SKM-1 (cell line): ENCODE measurements at regions not wholly inside any gene's neighbourhood (a gene's known extent, or its start where the extent isn't known, plus 50 kb on each side); places are given as distances from the start of the nearest gene placed in this dataset.
"Not testable (repeated sequence)": the region's sequence is repeated elsewhere in the genome, so short reads cannot be mapped to it uniquely, and the experiment has no call there.

Experiments used
- DNase-seq: peaks from one replicate; lab custom pipeline; 2025; ENCODE audit not compliant: unreplicated experiment; lab: John Stamatoyannopoulos, UW

DNA sequence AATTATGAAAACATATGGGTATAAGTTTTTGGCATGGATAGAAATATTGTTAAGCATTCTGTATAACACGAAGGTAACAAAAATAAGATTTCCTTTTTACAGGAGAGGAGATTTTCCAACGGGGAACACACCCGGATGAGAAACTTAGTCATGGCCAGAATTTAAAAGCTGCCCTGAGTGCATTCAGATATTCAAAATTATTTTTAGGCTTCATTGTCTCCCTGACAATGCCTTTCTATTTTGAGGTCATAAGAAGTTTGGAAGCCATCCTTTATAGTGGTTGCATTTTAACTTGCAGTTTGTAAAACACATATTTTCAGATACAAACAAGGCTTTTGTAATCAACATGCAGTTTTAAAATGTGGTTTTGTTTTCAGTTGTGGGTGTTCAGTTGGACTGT, 357.5 kb upstream of the FAM47C start:
- no peak for DNase-seq

DNA sequence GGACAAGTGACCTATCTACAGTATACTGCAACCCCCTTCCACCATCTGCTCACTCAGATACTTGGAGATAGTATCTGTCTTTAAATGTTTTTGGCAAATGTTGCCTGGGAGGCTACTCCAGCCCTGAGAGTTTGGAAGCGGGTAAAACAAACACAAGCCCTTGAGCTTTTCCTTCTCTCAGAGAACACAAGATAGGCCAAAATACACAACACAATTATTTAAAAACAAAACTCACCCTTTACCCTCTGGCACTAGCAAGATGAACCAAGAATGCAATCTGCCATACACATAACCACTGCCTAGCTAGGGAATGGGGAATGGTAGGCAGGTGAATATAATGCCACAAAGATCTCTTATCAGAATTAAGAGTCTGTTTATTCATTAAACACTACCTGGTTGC, 324.7 kb upstream of the FAM47C start:
- DNase-seq = no peak

GRCh38 chrX:36684053-36684452, 324.1 kb upstream of the FAM47C start:
- no peak for DNase-seq

DNA sequence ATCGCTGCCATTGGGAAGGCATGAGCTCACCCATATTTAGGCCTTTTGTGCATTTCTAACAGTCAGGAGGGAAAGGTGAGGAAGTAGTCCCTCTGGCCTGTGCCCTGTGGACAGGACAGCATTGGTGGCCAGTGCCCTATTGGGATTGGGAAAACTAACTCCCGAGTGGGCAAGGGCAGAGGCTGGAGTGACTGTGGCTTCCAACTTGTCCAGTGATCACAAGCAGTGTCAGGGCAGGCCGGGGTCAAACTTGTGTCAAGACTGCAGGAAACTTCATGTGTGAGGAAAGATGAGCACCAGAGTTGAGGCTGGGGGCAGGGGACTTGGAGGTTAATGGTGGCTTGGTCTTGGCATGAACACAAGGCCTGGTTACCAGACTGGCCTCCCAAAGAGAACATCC, 286.2 kb upstream of the FAM47C start:
- DNase-seq = no peak

- DNase-seq = no peak
Observed at GRCh38 chrX:36753602-36754001, 254.6 kb upstream of the FAM47C start.

DNA sequence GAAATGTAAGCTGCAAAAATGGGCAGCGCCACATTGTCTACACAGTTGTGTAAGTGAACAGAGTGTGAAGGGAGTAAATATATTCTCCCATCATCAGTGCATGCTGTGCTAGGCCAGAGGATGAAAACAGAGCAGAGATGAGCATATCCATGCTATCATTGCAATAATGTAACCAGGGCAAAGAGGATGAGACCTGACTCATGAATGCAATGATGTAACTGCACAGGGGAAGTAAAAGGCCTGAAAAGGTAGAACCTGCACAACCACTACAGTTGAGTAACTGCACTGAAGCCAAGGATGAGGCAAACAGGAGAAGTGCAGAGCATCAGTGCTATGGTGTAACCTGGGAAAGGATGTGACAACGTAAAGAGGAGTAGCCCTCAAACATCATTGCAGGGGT, 220.4 kb upstream of the FAM47C start:
- DNase-seq = no peak

- no peak for DNase-seq
Observed at GRCh38 chrX:36803151-36803550, 205.0 kb upstream of the FAM47C start.

- no peak for DNase-seq
Observed at GRCh38 chrX:36804066-36804465, 204.1 kb upstream of the FAM47C start.

DNA sequence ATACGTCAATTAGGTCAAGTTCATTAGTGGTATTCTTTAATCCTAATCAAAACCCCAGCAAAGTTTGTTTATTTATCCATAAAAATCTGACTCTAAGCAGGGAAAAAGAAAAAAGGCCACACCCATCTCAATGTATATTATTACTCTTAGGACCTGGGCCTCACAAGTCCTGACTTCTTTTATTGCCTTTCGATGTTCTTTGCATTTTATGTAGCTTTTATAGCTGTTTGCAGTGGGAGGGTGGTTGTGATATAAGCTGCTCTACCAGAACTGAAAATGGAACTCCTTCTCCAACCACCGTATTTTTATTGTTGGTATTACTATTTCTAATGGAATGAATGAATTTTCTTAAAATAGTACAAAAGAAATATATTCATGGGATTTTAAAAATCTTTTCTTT, 163.3 kb upstream of the FAM47C start:
- no peak for DNase-seq

DNA sequence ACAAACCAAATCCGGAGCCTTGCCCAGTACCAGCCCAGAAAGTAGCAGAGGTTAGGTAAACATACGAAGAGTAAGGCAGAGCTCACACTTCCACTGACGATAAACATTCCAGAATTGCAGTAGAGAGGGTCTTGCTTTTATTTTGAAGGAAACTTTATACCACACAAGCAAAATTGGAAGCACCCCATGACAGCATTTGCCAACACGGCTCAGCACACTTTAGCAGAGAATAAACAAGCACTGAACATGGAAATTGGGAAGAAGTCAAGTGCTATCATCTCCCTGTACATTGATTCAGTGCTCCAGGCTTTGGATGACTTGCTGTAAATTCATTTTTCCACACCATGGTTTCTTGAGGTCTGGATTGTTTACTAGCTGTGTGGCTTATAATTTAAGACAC, 160.7 kb upstream of the FAM47C start:
- DNase-seq = no peak

GRCh38 chrX:36849407-36849806, 158.8 kb upstream of the FAM47C start:
- no peak for DNase-seq

DNA sequence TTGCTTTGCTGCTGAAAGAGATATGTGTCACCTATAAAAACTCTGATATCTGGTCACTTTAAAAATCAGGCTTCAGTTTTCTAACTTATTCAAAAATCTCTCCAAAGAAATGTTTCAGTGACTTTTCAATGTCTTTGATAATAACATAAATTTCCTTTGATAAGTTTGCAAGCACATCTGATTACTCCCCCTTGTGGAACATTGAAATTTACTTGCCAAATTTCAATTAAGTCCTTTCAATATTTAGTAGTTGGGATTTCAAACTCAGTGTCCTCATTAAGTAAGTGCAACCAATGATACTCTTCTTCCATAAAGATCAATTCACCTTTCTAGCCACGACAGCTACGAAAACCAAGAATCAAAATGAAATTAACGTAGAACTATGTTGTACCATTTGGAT, 151.3 kb upstream of the FAM47C start:
- no peak for DNase-seq

DNA sequence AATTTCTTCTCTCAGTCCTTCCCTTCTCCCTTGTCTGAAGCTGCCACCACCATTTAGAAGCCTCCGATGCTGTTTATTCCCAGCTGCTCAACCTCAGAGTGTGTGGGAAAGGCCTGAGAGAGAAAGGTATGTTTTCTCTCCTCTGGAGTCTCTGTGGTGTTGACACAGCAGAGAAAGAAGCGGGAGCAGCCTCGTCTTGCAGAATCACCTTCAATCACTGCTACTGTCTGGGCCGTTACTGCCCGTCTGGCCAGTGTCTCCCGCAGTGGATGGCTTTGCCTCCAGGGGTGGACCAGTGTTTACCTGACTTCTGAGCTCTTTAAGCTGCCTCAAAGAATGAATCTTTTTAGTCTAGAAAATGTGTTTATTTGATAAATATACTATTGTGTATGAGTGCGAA, 148.9 kb upstream of the FAM47C start:
- DNase-seq = no peak

DNA sequence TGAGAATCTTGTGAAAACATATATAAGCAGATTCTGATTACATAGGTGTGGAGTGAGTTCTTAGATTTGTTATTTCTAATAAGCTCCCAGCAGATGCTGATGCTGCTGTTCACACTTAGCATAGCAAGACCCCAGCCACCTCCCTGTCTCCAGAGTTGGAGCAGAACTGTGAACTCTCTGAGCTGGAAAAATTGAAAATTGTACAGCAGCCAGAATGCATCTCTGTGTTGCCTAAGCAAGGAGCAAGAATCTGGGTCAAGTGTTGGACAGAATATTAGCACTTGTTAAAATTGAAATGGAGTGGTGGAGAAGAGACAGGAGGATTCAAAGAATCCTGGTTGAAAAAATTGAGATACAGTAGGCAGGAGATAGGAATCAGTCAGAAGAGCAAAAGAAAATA, 146.6 kb upstream of the FAM47C start:
- DNase-seq = no peak

GRCh38 chrX:36867143-36867542, 141.0 kb upstream of the FAM47C start:
- peak; percentile 0 for DNase-seq

- no peak for DNase-seq
Observed at GRCh38 chrX:36868592-36868991, 139.6 kb upstream of the FAM47C start.

DNA sequence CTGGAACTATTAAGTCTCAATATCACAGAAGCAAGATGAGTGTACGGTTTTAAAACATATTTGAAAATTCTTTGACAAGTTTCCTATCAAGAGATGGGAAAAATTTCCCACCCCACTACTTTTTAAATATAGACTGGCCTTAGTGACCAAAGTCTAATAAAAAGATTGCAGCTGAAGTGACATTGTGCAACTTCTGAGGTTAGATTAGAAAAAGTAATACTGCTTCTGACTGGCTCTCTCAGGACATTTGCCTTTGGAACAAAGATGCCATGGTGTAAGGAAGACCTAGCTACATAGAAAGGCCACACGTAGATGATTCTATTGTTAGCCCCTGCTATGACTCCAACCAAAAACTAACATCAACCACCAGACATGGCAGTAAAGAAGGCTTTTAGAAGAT, 138.7 kb upstream of the FAM47C start:
- no peak for DNase-seq

DNA sequence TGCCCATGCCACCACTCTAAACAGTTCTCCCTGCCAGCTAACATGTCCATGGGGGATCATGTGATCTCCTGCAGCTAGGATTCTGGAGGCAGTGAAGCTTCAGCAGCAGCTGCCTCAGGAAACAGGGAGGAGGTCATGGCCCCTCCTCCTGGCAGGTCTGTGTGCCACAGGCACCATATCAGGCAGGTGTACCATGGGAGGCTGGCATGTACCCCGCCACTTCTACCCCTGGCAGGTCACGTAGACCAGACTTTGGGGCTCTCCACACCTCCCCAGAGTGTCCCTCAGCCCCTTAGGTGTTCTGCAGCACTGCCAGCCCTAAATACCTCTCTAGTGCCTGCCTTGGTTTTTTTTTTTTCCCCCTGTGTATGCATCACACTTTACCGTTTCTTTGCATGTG, 110.5 kb upstream of the FAM47C start:
- DNase-seq = no peak

- no peak for DNase-seq
Observed at GRCh38 chrX:36898301-36898700, 109.9 kb upstream of the FAM47C start.

GRCh38 chrX:36904561-36904960, 103.6 kb upstream of the FAM47C start:
- not testable (repeated sequence) for DNase-seq

DNA sequence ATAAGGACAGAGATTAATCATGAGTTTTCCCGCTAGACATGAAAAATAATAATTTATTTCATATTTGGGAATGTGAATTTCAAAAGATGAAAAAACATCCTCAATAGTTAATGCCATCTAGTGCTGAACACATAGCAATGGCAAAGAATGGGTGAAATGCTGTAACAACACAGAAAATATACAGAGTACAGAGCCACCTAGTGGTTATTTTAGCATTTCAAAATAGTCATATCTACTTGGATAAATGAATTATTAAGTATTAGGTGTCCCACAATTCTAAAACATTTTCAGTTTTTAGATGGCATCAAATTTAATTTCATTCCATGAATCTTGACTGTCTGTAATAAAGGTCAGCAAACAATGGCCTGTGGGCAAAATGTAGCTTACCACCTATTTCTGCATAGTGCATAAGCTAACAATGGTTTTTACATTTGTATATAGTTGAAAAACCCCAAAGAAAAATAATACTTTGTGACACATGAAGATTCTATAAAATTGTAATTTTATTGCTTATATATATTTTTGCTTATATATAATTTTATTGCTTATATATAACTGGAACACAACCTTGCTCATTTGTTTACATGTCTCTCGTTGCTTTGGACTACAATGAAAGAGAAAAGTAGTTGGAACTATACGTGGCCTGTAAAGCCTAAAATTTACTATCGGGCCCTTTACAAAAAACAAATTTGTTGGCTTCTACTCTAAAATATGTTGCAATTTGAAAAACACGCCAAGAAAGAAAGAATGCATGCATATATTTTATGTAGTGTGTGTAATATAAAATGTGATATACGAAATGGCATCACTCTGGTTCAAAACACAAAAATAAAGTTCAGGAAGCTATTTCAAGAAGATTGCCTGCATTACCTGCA, 99.1 kb upstream of the FAM47C start:
- peak; percentile 10 for DNase-seq

DNA sequence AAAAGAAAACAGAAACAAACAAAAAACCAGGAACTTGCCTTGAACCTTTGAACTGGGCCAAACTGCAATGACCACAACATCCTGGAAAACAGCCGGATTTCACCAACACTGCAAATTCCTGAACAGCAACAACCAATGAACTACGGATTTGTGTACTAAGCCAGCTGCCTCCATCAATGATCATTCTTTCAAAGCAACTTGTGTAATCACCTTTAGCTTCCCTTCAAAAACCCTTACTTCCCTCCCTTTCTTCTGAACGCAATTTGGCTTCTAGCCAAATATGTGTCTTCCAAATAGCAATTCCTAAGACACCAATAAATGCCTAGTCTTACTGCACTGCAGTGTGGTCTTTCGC, 98.5 kb upstream of the FAM47C start:
- no peak for DNase-seq

DNA sequence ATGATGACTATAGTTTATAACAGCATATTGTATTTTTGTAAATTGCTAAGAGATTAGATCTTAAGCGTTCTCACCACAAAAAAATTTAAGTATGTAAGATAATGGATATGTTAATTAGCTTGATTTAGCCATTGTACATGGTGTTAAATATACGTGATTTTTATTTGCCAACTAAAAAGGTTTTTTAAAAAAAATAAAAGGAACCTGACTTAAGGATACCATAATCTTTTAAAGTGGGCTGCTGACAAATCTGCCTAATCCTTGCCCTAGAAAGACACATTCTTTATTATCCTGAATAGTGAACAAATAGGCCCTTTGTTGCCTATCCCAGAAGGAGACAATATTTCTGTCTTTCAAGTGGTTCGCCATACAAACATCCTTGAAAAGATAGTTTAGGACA, 94.6 kb upstream of the FAM47C start:
- no peak for DNase-seq
